HG02798 (cell line): ENCODE measurements at regions not wholly inside any gene's neighbourhood (a gene's known extent, or its start where the extent isn't known, plus 50 kb on each side); places are given as distances from the start of the nearest gene placed in this dataset.
"Not testable (repeated sequence)": the region's sequence is repeated elsewhere in the genome, so short reads cannot be mapped to it uniquely, and the experiment has no call there.

ENCODE experiments used
- ATAC-seq: cut with Tn5 transposase; IDR thresholded peaks from one replicate; pipeline ENCODE4 v1.9.1; 2021; ENCODE audit warnings: mild to moderate bottlenecking; ENCODE audit not compliant: unreplicated experiment, poor library complexity

DNA sequence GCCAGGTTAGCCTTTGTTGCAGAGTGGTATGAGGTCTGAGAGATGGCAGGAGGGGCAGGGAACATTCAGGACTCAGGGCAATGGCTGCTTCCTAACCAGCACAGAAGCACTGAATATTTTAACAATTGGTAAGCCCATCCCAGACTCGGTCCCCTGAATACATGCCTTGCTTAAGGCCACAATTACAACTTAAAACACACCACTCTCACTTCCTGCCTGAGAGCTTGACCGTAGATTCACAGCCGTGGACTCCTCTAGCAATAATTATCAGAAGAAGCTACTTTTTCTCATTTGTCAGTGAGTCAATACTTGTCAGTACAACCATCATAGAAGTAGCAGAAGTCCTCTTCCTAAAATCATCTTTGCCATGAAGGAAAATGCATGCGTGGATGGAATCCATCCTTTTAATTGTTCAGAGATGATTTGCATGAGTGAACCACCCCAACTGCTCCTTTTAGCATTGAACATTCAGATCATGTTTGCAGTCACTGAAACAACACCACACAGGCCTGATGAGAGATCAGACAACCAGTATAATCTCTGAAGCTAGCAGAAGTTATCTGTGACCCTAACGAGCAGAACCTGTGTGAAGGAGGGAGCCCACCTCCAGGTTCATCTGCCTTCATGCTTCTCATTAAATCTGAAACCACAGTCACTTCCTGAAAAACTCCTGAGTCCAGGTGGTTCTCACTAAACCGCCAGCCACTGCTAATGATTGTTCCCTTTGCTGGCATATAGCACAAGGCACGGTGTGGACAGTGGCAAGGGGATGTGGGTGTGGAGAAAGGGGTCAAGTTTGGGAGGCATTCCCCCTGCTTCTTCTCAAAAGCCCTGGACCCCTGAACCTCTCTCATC is 333.9 kb upstream of the CNR1 start:
- peak; percentile 66 for ATAC-seq

GRCh38 chr6:88499436-88499835 is 333.3 kb upstream of the CNR1 start:
- no peak for ATAC-seq

DNA sequence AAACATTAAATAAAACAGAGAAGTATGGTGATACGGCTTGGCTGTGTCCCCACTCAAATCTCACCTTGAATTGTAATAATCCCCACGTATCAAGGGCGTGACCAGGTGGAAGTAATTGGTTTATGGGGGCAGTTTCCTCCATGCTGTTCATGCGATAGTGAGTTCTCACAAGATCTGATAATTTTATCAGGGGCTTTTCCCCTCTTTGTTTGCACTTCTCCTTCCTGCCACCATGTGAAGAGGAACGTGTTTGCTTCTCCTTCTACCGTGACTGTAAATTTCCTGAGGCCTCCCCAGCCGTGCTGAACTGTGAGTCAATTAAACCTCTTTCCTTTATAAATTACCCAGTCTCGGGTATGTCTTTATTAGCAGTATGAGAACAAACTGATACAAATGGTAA is 331.3 kb upstream of the CNR1 start:
- not testable (repeated sequence) for ATAC-seq

DNA sequence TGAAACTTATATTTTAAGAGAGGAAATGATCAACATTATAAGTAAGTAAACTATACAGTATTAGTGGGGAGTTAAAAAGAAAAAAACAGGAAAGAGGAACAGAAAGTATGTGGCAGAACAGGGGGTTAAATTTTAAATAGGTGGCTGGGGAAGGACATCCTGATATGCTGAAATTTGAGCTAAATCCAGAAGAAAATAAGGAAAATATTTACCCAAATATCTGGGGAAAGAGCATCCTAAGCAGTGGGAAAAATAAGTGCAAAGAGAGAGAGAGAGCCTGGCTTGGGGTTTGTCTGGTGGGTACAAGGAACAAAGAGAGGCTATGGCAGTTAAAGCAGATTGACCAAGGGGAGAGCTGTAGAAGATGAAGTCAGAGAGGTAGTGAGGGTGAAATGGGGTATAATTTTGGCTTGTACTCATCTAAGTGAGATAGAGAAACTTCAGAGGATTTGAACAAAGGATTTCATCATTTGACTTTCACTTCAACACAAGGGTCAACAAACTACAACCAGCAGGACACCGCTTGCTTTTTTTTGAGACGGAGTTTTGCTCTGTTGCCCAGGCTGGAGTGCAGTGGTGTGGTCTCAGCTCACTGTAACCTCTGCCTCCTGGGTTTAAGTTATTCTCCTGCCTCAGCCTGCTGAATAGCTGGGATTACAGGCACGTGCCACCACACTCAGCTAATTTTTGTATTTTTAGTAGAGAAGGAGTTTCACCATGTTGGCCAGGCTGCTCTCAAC is 328.4 kb upstream of the CNR1 start:
- ATAC-seq, result peak; percentile 61

DNA sequence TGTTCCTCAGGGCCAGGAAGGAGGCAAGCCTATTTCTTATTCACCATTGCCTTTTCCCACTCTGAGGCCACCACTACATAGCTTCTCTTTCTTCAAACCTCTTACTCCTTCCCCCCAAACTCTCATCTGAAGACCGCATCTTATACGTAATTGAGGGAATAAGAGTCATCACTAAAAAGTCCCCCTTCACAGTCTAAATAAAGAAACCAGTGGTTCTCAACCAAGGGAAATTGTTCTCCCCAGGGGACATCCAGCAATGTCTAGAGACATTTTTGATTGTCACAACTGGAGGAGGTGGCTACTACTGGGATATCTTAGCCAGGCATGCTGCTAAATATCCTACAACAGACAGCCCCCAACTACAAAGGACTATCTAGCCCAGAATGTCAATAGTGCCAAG is 327.6 kb upstream of the CNR1 start:
- peak; percentile 49 for ATAC-seq

- no peak for ATAC-seq
Observed at GRCh38 chr6:88492824-88493223, 326.7 kb upstream of the CNR1 start.

GRCh38 chr6:88492241-88492640 is 326.1 kb upstream of the CNR1 start:
- no peak for ATAC-seq

GRCh38 chr6:88491266-88491880 is 325.2 kb upstream of the CNR1 start:
- ATAC-seq, result no peak

DNA sequence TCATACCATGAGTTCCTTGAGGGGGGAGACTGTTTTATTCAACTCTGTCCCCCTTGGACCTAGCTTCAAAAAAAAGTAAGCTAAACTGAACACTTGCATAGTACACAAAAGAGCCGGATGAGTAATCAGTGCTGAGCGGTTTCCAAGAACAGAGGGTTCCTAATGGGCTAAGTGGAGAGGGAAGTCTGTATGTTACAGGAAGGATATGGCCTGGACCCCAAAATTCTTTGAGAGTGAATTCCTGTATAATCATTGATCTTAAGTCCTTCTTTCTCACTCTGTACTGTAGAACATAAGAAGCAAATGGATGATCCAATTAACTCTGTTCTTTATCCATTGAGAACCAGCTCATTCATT is 324.7 kb upstream of the CNR1 start:
- ATAC-seq, result no peak

- no peak for ATAC-seq
Observed at GRCh38 chr6:88490195-88490907, 324.2 kb upstream of the CNR1 start.

DNA sequence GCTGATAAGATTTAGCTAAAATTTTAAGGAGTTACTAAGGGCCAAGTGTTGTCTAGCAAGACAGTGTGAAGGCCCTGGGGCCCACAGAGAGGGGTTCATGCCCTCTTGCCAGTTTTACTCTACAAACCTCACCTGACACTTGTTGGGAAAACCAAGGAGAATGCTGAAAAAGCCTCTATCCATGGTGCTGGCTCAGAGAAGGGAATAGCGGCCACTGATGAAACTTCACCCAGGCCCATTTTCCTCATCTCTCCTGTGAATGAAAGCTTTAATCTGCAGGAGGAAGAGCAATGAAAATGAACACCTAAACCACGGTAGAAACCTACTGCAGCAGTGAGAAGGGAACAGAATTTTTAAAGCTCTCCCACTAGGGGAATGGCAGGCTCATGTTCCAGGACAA is 317.3 kb upstream of the CNR1 start:
- no peak for ATAC-seq

DNA sequence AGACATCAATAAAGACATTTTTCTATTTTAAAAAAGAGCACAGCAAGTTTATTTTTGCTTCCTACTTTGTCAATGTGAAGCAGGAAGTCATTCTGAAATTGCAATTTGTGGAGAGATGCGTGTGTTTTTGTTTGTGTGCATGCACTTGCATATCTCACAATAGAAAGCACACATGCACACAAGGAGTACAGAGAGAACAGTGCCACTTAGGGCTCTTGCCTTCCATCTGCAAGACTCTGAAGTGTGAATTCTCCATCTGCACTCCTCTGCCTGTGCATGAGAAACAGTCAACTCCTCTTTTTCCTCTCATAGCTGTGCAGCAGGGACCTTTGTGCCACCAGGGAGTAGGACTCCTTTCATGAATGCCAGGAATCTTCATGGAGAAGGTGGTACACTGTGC is 316.3 kb upstream of the CNR1 start:
- ATAC-seq, result no peak

- ATAC-seq, result no peak
Observed at GRCh38 chr6:88481519-88481918, 315.4 kb upstream of the CNR1 start.

- ATAC-seq, result no peak
Observed at GRCh38 chr6:88480816-88481215, 314.7 kb upstream of the CNR1 start.

DNA sequence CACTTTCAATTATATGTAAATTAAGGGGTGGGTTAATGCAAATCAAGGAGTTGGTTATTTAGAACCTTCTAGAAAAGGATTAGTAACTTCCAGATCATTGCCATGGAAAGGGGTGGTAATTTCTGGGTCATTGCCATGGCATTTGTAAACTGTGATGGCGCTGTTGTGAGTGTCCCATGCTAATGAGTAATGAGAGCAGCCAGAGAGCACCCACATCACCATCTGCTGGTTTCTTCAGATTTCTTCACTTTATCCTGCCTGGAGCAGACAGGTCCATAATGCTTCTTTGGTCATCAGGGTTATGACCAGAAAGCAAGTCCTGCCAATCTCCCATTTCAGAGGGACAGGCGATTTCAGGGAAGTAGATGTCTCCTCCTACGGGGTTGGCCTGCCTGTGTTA is 311.3 kb upstream of the CNR1 start:
- ATAC-seq, result no peak

DNA sequence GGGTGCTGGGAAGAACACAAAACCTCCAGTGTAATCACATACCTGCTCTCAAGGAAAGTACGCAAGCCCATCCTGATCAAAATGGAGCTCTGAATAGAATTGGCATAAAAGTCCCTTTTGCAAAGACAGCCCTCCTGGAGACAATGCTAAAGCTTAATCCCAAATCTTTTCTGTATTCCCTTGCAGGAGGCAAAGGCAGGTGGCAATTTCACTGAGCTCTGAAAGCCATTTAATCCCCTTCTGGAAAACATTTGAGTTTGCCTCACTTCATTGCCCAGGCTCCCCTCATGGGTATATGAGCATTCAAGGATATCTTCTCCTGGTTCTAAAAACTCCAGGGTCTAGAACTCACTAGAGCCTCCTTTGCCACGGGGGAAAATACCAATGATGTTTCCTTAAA is 310.2 kb upstream of the CNR1 start:
- no peak for ATAC-seq

DNA sequence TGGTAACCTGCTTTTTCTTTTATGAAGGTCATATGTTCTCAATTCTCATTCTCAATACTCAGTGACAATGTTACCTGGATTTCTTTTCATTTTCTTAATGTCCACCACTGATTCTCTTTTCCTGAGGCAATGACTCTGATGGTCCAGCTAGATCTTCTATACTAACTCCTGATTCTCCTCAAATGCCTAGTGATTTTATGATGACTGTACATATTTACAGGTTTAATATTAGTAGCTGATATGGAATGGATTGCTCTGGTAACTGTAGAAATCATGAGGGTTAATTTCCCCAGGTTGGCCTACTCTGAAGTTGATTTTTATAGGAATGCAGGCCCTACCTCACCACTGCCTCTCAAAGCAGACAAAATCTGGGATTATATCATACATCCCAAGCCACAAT is 308.6 kb upstream of the CNR1 start:
- no peak for ATAC-seq

DNA sequence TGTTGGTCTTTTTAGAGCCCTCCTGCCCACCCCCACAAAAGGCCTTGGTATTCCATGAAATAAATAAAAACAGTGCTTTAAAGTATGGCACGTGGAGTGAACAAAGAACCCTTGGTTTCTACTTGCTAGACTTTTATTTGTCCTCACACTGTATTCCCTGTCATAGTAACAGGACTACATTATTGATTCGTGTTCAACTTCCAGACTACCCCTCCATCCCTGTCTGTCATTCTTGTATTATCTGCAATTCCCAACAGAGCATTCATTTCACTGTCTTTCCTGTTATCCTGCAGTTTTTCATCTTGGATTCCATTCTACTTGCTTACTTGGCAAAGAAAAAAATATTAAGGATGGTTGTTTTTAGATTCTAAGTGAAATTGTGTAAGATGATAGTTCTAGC is 307.4 kb upstream of the CNR1 start:
- no peak for ATAC-seq

DNA sequence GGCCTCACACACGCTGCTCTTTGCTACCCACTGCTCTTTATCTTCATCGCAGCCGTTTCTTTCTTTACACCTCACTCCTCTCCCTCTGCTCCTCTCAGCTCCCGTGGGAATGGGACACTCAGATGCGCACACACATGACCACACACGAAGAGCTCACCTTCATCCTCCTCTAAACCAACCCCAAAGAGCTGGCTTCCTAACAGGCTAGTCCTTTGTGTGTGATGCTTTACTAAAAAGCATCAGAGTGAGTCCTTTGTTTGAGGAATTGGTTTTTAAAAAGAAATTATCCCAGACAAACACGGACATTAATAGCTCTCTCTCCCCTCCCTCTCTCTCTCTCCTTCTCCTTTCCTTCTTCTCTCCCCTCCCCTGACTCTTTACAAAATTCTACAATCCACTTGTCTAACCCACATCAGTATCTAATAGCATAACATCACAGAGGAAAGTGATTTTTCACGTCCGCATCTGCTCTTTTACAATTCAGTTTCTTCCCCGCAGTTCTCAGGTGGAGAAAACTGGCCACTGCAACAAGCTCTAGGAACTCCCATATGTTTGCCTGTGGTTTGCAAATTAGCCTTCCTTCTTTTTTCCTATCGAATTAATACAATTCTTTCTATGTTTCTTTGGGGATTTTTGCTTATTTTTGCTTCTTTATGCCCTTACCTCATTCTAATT is 306.8 kb upstream of the CNR1 start:
- no peak for ATAC-seq

DNA sequence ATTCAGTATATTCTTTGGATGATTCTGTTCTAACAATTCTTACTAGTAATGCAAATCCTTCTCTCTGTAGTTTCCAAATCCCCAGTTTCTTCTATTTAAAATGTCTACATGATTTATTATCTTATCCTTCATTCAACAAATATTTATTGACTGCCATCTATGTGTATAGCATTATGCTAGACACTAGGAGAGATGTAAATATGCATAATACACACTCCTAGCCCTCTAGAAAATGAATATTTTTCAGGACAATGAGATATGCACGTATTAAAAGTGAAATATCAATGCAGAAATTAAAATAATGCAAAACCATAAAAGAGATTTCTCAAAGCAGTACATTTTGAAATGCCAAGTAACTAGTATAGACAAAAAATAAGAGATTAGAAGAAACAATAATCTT is 293.5 kb upstream of the CNR1 start:
- no peak for ATAC-seq
